NCI-H1092 (cell line): ENCODE measurements at regions not wholly inside any gene's neighbourhood (a gene's known extent, or its start where the extent isn't known, plus 50 kb on each side); places are given as distances from the start of the nearest gene placed in this dataset.
"Not testable (repeated sequence)": the region's sequence is repeated elsewhere in the genome, so short reads cannot be mapped to it uniquely, and the experiment has no call there.

Experiments used
- DNase-seq: peaks from one replicate; lab custom pipeline; 2025; lab: John Stamatoyannopoulos, UW

GRCh38 chr2:236415684-236416444 lies 151.7 kb upstream of the ASB18 start:
- DNase-seq = no peak

- DNase-seq = no peak
These were observed 152.5 kb upstream of the ACKR3 start for GRCh38 chr2:236417150-236417549.

- no peak for DNase-seq
These were observed 139.0 kb upstream of the ACKR3 start for GRCh38 chr2:236430584-236430983.

- no peak for DNase-seq
These were observed 135.0 kb upstream of the ACKR3 start for GRCh38 chr2:236434593-236434992.

- DNase-seq = no peak
These were observed 129.3 kb upstream of the ACKR3 start for GRCh38 chr2:236440110-236440881.

- no peak for DNase-seq
These were observed 125.4 kb upstream of the ACKR3 start for GRCh38 chr2:236444187-236444586.

- DNase-seq = no peak
These were observed 123.9 kb upstream of the ACKR3 start for GRCh38 chr2:236445678-236446077.

GRCh38 chr2:236446521-236446920 lies 123.1 kb upstream of the ACKR3 start:
- DNase-seq = no peak

GRCh38 chr2:236449167-236449761 lies 120.4 kb upstream of the ACKR3 start:
- no peak for DNase-seq

GRCh38 chr2:236452238-236452637 lies 117.4 kb upstream of the ACKR3 start:
- no peak for DNase-seq

GRCh38 chr2:236454076-236454475 lies 115.5 kb upstream of the ACKR3 start:
- DNase-seq = no peak

GRCh38 chr2:236459393-236459792 lies 110.2 kb upstream of the ACKR3 start:
- no peak for DNase-seq

- no peak for DNase-seq
These were observed 105.5 kb upstream of the ACKR3 start for GRCh38 chr2:236464140-236464539.

GRCh38 chr2:236472720-236473495 lies 96.7 kb upstream of the ACKR3 start:
- DNase-seq = no peak

GRCh38 chr2:236473691-236474090 lies 95.9 kb upstream of the ACKR3 start:
- no peak for DNase-seq

- no peak for DNase-seq
These were observed 89.8 kb upstream of the ACKR3 start for GRCh38 chr2:236479814-236480213.

GRCh38 chr2:236483102-236483501 lies 86.5 kb upstream of the ACKR3 start:
- no peak for DNase-seq

GRCh38 chr2:236485519-236485918 lies 84.1 kb upstream of the ACKR3 start:
- no peak for DNase-seq

GRCh38 chr2:236489083-236489482 lies 80.5 kb upstream of the ACKR3 start:
- DNase-seq = not testable (repeated sequence)

GRCh38 chr2:236489895-236490404 lies 79.7 kb upstream of the ACKR3 start:
- DNase-seq = no peak

- no peak for DNase-seq
These were observed 73.3 kb upstream of the ACKR3 start for GRCh38 chr2:236496340-236496739.

- DNase-seq = no peak
These were observed 71.3 kb upstream of the ACKR3 start for GRCh38 chr2:236498369-236498768.
